ENCODE measurements at regions not wholly inside any gene's neighbourhood (a gene's known extent, or its start where the extent isn't known, plus 50 kb on each side); places are given as distances from the start of the nearest gene placed in this dataset.
"Not testable (repeated sequence)": the region's sequence is repeated elsewhere in the genome, so short reads cannot be mapped to it uniquely, and the experiment has no call there.

DNA sequence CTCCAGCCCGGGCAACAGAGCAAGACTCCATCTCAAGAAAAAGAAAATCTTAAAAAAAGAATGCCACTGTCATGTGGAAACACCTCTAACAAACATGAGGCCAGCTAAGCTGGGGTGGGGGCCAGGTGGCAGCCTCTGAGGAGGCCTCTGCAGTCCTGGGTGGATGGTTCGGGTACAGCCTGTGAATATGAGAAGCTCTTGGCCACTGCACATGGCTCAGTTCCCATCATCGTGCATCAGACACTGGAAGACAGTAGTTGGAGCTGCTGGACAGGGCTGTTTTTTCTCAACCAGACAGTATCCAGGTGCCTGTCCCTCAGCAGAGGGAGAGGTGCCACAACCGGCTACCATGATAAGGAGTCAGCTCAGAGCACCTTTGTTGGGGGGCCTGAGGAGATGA is 67.9 kb upstream of the PLGLB2 start:
- peak; percentile 60 for FAIRE-seq
- not testable (repeated sequence) for H3K4me3 ChIP-seq (ENCODE audit: low read depth, low read length); DNase-seq (ENCODE audit: low read depth); H3K27me3 ChIP-seq (ENCODE audit: control insufficient read depth, insufficient read depth, low read length); H3K36me3 ChIP-seq (ENCODE audit: control insufficient read depth, insufficient read depth, low read length)

- not testable (repeated sequence) for H3K36me3 ChIP-seq (ENCODE audit: control insufficient read depth, insufficient read depth, low read length); H3K27me3 ChIP-seq (ENCODE audit: control insufficient read depth, insufficient read depth, low read length); H3K4me3 ChIP-seq (ENCODE audit: low read depth, low read length); DNase-seq (ENCODE audit: low read depth); FAIRE-seq
Observed at GRCh38 chr2:87680691-87681090, 67.2 kb upstream of the PLGLB2 start.

DNA sequence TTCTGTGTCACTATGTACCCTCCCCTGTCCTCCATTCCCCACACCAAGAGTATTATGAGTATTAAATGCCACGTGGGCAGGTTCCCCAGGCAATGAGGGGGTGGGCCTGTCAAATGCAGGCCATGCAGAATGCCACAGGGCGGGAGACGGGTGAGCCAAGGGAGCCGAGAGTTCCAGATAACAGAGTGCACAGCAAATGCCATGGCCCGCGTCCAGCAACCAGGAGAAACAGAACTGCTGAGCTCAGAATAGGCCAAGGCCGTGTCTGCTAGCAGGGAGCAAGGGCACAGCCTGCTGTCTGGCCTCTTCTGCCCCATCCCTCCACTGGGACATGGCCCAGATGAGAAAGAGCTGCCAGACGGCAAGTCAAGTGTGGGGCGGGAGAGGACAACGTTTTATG is 64.4 kb upstream of the PLGLB2 start:
- H3K4me3 ChIP-seq (ENCODE audit: low read depth, low read length); FAIRE-seq; H3K27me3 ChIP-seq (ENCODE audit: control insufficient read depth, insufficient read depth, low read length); DNase-seq (ENCODE audit: low read depth); H3K36me3 ChIP-seq (ENCODE audit: control insufficient read depth, insufficient read depth, low read length): not testable (repeated sequence)

DNA sequence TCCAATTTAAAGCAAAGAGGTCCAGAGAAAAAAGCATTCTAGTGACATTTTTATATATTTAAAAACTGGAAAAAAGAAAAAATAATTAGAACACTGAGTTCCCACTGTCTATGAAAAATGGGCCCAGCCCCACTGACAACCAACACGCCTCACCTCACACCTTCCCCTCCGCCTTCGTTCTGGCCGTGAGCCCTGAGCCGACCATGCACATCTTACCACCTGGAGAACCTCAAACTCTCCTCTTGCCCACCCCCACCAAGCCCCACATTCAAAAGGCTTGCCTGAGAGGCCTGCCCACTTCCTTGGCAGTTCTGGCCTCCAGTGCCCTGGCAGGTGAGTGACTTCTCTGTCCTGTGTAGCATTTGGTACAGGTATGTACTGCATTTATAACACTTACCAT is 63.9 kb upstream of the PLGLB2 start:
- not testable (repeated sequence) for FAIRE-seq

DNA sequence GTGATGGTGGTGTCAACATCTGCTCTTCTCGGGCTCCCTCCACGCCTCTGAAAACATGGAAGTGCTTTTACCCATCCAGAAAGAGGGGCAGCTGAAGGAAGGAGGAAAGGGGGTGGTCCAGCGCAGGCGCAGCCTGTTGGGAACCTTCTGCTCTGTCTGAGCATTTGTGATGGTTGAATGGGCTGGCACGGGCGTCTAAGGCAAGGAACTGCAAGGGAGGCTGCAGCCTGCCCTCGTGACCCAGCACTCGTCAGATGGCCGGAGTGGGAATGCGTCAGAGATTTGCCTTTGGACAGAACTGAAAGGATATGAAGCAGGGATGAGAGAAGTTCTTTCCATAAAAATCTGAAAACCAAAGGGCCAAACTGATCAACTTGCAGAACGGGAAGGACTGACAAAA is 62.3 kb upstream of the PLGLB2 start:
- DNase-seq (ENCODE audit: low read depth); FAIRE-seq; H3K36me3 ChIP-seq (ENCODE audit: control insufficient read depth, insufficient read depth, low read length); H3K4me3 ChIP-seq (ENCODE audit: low read depth, low read length); H3K27me3 ChIP-seq (ENCODE audit: control insufficient read depth, insufficient read depth, low read length): not testable (repeated sequence)

More for the DNA sequence above, 63.9 kb upstream of the PLGLB2 start:
- not testable (repeated sequence) for H3K36me3 ChIP-seq (ENCODE audit: control insufficient read depth, insufficient read depth, low read length); H3K4me3 ChIP-seq (ENCODE audit: low read depth, low read length); H3K27me3 ChIP-seq (ENCODE audit: control insufficient read depth, insufficient read depth, low read length); DNase-seq (ENCODE audit: low read depth)

DNA sequence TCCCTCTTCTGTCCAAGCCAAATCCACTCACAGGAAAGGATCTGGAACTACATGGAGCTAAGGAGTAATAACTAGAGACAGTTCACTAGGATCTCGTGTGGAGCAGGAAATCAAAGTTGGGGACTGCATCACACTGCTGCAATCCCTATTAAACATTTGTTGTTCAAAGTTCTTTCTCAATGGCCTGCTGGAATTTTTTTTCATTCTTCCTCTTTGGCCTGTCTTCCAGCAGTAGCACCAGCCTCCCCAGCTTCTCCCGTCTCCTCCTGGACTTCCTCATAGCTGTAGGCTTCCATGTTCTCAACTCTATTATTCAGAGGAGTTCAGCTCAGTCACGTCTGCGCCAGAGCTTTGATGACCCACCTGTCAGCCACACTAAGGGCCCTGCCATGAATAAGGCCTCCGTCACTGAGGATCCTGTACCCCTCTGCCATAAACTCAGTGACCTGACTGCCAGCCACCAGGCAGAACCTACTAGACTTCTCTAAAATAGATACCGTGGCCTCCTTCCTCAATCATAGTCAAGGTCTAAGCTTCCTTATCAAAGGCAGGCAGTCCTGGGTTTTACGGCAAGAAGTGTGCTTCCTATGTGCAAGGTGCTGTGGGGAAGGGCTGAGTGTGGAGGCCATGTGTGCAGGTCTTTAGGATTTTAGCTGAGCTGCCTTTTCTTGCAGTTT is 60.9 kb upstream of the PLGLB2 start:
- not testable (repeated sequence) for H3K27me3 ChIP-seq (ENCODE audit: control insufficient read depth, insufficient read depth, low read length); FAIRE-seq; H3K36me3 ChIP-seq (ENCODE audit: control insufficient read depth, insufficient read depth, low read length); DNase-seq (ENCODE audit: low read depth); H3K4me3 ChIP-seq (ENCODE audit: low read depth, low read length)

- not testable (repeated sequence) for H3K4me3 ChIP-seq (ENCODE audit: low read depth, low read length); H3K36me3 ChIP-seq (ENCODE audit: control insufficient read depth, insufficient read depth, low read length); FAIRE-seq; DNase-seq (ENCODE audit: low read depth); H3K27me3 ChIP-seq (ENCODE audit: control insufficient read depth, insufficient read depth, low read length)
Observed at GRCh38 chr2:87687550-87688270, 60.2 kb upstream of the PLGLB2 start.

DNA sequence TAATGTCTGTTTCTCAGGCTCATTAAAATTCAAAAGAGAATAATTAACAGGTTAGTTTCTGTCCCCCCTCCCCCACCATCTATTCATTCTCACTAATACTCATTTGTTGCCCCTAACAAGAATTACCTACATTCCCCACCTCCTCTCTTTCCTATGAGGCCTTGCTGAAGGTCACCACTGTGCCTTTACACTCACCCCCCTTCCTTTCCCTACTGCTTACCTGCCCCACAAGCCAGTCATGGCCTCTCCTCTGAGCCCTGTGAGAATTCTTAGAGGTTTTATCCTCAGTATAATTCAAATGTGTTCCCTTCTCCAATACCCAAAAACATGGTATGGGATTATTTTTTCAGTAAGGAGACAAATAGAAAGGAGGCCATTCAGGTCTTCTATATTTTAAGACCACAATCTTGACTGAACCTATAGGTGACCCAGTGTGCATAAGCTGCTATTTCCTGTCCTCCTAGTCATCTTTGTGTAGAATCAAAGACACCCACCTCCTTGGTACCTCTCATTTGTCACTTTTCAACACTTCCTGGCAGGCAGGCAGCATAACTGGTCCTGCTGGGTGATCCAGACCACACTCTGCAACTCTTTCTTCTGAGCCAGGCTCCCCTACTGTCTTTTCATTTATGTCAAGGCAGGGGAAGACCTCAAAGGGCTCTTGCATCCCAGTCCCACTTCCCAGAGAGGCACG is 55.8 kb upstream of the PLGLB2 start:
- not testable (repeated sequence) for H3K27me3 ChIP-seq (ENCODE audit: control insufficient read depth, insufficient read depth, low read length); H3K4me3 ChIP-seq (ENCODE audit: low read depth, low read length); FAIRE-seq; DNase-seq (ENCODE audit: low read depth); H3K36me3 ChIP-seq (ENCODE audit: control insufficient read depth, insufficient read depth, low read length)

DNA sequence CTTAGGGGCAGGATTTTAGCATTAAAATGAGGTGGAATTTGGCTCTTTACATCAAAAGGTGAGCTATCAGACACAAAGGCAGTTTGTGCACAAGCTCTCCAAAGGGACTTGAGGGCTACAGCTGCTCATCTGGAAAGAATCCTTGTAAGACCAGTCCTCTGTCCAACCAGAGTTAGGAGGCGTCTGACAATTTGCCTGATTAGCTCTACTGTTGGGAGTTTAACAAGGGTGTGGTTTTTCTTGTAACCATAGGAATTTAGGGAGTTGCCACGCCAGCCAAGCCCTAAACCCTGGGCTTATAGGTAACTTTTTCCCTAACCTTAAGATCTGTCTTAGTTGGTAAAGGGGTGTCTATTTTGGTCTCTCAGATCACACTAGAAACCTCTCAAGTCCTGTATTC is 55.0 kb upstream of the PLGLB2 start:
- not testable (repeated sequence) for H3K4me3 ChIP-seq (ENCODE audit: low read depth, low read length); H3K27me3 ChIP-seq (ENCODE audit: control insufficient read depth, insufficient read depth, low read length); H3K36me3 ChIP-seq (ENCODE audit: control insufficient read depth, insufficient read depth, low read length); FAIRE-seq
- peak; percentile 36 for DNase-seq (ENCODE audit: low read depth)

DNA sequence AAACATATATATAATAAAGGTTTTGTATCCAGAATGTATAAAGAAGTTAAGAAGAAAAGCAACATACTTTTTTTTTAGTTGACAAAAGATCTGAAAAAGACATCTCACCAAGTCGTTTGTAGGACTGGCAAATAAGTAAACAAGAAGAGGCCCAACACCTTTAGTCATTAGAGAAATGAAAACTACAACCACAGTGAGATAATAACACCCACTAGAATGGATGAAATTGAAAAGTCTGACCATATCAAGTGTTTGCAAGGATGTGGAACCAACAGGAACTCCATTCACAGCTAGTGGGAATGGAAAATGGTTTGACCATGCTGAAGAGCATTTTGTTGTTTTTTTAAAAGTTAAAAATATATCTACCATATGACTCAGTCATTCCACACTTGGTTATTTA is 54.0 kb upstream of the PLGLB2 start:
- not testable (repeated sequence) for H3K27me3 ChIP-seq (ENCODE audit: control insufficient read depth, insufficient read depth, low read length); H3K36me3 ChIP-seq (ENCODE audit: control insufficient read depth, insufficient read depth, low read length); DNase-seq (ENCODE audit: low read depth); FAIRE-seq; H3K4me3 ChIP-seq (ENCODE audit: low read depth, low read length)

DNA sequence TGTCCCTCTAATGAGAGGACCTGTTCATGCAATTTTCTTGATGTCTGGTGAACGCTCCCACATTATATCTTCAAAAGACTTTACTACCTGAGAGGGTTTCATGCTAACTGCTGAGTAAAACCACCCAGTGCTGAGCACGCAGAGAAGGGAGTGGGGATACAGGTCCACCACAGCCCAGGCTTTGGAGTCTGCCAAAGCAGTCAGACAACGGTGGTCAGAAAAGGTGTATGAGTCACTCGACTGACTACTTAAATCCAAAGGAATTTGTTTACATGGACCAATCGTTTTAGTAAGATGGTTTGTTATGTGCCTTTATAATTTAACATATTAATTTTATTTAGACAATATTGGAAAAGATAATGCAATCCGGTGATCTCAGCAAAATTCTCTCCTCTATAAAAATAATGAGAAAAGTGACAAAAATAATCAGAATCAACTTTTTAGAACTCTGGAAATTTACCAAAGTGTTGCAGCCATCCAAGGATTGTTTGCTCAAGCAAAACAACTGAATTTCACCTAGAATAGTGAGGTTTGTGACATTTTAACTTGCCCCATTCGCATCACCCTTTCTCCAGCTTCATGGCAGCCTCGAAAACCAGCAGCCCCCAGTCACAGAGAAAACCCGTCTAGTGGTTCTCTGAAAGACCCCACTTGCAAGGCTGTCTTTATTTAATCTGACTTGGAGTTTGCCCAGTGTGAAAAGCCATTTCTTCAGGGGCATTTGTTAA is 52.1 kb upstream of the PLGLB2 start:
- not testable (repeated sequence) for H3K27me3 ChIP-seq (ENCODE audit: control insufficient read depth, insufficient read depth, low read length); H3K4me3 ChIP-seq (ENCODE audit: low read depth, low read length); FAIRE-seq; H3K36me3 ChIP-seq (ENCODE audit: control insufficient read depth, insufficient read depth, low read length)
- DNase-seq (ENCODE audit: low read depth): peak; percentile 57

All from bronchial epithelial cell (primary cell).